ENCODE measurements at regions not wholly inside any gene's neighbourhood (a gene's known extent, or its start where the extent isn't known, plus 50 kb on each side); places are given as distances from the start of the nearest gene placed in this dataset.

DNA sequence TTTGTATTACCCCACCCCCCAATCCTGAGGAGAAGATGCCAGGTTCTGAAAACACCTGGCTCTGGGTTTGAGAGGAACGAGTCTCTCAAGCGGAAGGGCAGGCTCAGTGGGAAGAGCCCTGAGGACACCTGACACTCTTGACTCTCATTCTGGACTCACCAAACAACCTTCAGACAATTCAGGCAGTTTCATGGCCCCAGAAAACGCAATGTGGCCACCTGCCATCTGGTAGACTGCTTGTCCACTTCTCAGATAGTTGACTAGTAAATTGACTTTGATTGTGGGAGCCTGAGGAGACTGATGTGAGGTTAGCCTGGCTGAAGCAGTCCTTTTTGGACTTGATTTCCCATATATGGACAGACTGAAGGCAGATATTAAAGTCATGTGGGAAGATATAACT is 117.5 kb upstream of the FSTL4 start:
- no peak overlapping the region for H3K4me3 ChIP-seq (ENCODE audit: low read depth, low read length)
- DNase-seq (ENCODE audit: low read depth, low spot score), result no peak
- TF ChIP-seq, protein P1, sequence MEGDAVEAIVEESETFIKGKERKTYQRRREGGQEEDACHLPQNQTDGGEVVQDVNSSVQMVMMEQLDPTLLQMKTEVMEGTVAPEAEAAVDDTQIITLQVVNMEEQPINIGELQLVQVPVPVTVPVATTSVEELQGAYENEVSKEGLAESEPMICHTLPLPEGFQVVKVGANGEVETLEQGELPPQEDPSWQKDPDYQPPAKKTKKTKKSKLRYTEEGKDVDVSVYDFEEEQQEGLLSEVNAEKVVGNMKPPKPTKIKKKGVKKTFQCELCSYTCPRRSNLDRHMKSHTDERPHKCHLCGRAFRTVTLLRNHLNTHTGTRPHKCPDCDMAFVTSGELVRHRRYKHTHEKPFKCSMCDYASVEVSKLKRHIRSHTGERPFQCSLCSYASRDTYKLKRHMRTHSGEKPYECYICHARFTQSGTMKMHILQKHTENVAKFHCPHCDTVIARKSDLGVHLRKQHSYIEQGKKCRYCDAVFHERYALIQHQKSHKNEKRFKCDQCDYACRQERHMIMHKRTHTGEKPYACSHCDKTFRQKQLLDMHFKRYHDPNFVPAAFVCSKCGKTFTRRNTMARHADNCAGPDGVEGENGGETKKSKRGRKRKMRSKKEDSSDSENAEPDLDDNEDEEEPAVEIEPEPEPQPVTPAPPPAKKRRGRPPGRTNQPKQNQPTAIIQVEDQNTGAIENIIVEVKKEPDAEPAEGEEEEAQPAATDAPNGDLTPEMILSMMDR (IDR thresholded peaks at IDR 0.05; ENCODE audit: low read depth, low read length), result no peak
- in situ Hi-C loops (cut with HindIII; ENCODE audit: low sequenced_read_pairs), result no loop called here

DNA sequence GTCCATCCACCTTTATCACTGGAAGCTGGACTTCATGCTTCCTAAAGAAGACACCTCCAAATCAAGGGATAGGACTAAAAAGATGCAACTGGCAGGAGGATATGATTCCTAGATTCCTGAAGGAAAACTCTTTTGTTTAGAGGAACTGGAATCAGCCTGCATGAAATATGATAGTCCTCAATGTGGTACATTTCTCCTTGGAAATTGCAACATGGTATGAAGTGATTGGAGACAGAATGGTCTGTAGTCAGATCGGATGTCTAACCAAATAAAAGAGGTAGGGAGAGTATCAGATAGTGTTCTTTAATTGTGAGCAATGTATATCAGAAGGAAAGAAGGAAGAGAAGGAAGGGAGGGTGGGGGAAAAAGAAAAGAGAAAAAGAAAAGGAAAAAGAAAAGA is 116.1 kb upstream of the FSTL4 start:
- TF ChIP-seq, protein P1 (IDR thresholded peaks at IDR 0.05; ENCODE audit: low read depth, low read length), result no peak
- in situ Hi-C loops (cut with HindIII; ENCODE audit: low sequenced_read_pairs), result no loop called here
- H3K4me3 ChIP-seq (ENCODE audit: low read depth, low read length), result no peak overlapping the region
- DNase-seq (ENCODE audit: low read depth, low spot score), result no peak

DNA sequence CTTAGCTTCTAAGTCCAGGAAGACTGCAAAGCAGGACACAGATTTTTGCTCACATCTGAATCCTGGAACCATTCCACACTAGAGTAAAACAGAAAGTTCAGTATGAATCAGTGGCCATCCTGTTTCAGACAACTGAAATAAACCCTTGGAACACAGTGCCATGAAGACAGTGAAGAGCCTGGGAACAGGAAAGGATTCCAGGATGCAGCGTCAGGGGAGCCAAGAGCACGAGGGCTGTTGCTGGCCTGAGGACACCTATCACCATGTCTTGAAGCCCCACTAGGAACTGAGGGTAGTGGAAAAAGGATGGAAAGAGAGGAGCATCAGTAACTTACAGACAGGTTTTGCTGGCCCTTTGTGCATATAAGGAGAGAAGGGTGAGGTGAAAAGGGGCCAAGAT is 115.3 kb upstream of the FSTL4 start:
- in situ Hi-C loops (cut with HindIII; ENCODE audit: low sequenced_read_pairs), result no loop called here

DNA sequence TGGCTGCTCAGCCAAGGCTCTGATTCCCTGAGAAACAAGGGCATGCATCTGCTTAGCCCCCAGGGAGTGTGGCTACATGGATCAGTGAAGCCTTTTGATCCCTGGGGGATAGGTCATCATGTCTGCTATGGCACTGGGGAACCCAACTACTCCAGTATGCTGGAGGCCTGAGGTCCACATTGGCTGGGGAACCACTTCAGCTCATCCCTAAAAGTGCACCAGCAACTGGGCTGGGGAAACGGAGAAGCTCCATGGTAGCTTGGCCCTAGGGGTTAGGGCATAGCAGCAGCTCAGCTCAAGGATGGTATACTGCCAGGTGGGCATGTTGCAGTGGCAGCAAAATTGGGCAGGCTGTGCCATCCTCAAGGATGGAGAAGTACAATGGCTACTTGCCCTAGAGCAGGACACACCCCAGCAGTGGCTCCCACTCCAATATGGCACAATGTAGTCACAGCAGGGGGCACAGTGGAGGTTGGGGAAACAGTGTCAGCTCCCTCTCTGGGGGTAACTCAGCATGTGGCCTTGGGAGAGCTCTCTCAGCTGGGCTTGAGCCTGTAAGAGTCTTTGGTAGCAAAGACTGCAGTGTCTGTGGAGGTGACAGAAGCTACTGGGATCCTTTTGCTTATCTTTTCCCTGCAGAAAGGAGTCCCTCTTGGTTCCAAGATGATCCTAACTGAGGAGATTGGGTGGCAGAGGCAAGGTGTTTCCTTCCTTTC is 111.5 kb upstream of the FSTL4 start:
- DNase-seq (ENCODE audit: low read depth, low spot score), result no peak
- no peak overlapping the region for H3K4me3 ChIP-seq (ENCODE audit: low read depth, low read length)
- TF ChIP-seq, protein P1 (IDR thresholded peaks at IDR 0.05; ENCODE audit: low read depth, low read length), result no peak
- in situ Hi-C loops (cut with HindIII; ENCODE audit: low sequenced_read_pairs), result no loop called here

More for the DNA sequence above, 115.3 kb upstream of the FSTL4 start:
- no peak overlapping the region for H3K4me3 ChIP-seq (ENCODE audit: low read depth, low read length)
- TF ChIP-seq, protein P1 (IDR thresholded peaks at IDR 0.05; ENCODE audit: low read depth, low read length), result no peak
- no peak for DNase-seq (ENCODE audit: low read depth, low spot score)

DNA sequence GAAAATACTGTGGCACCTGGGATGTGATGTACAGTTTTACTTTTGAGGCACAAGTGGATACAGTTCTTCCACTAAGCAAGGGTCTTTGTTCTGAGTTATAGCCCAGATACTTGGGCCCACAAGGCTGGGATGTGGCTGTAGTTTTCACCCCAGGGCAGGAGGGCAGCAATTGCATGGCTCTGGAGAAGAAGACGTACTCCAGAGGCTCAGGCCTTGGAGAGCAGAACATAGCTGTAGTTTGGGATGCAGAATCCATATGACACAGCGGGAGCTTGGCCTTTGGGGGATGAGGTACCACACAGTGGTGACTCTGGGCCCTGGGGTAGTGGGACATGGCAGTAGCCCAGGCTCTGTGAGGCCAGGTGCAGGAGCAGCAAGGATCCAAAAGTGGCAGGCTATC is 110.8 kb upstream of the FSTL4 start:
- no peak overlapping the region for H3K4me3 ChIP-seq (ENCODE audit: low read depth, low read length)
- TF ChIP-seq, protein P1 (IDR thresholded peaks at IDR 0.05; ENCODE audit: low read depth, low read length), result no peak
- no peak for DNase-seq (ENCODE audit: low read depth, low spot score)
- in situ Hi-C loops (cut with HindIII; ENCODE audit: low sequenced_read_pairs), result no loop called here

DNA sequence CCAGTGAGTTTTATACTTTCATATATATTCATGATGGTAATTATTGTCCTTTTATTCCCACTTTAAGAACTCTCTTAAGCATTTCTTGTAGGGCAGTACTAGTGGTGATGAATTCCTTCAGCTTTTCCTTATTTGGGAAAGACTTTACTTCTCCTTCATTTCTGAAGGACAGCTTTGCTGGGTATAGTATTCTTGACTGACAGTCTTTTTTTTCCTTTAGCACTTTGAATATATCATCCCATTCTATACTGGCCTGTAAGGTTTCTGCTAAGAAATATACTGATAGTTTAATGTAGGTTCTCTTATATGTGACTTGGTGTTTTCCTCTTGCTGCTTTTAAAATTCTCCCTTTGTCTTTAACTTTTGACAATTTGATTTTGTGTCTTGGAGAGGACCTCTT is 109.0 kb upstream of the FSTL4 start:
- H3K4me3 ChIP-seq (ENCODE audit: low read depth, low read length), result no peak overlapping the region
- in situ Hi-C loops (cut with HindIII; ENCODE audit: low sequenced_read_pairs), result no loop called here
- TF ChIP-seq, protein P1 (IDR thresholded peaks at IDR 0.05; ENCODE audit: low read depth, low read length), result no peak
- no peak for DNase-seq (ENCODE audit: low read depth, low spot score)
